HG02798 (cell line): ENCODE measurements at regions not wholly inside any gene's neighbourhood (a gene's known extent, or its start where the extent isn't known, plus 50 kb on each side); places are given as distances from the start of the nearest gene placed in this dataset.
A peak's percentile ranks its signal among the peaks of the same experiment; 100 is the strongest.

Experiments used
- ATAC-seq: cut with Tn5 transposase; IDR thresholded peaks from one replicate; pipeline ENCODE4 v1.9.1; 2021; ENCODE audit warnings: mild to moderate bottlenecking; ENCODE audit not compliant: unreplicated experiment, poor library complexity

DNA sequence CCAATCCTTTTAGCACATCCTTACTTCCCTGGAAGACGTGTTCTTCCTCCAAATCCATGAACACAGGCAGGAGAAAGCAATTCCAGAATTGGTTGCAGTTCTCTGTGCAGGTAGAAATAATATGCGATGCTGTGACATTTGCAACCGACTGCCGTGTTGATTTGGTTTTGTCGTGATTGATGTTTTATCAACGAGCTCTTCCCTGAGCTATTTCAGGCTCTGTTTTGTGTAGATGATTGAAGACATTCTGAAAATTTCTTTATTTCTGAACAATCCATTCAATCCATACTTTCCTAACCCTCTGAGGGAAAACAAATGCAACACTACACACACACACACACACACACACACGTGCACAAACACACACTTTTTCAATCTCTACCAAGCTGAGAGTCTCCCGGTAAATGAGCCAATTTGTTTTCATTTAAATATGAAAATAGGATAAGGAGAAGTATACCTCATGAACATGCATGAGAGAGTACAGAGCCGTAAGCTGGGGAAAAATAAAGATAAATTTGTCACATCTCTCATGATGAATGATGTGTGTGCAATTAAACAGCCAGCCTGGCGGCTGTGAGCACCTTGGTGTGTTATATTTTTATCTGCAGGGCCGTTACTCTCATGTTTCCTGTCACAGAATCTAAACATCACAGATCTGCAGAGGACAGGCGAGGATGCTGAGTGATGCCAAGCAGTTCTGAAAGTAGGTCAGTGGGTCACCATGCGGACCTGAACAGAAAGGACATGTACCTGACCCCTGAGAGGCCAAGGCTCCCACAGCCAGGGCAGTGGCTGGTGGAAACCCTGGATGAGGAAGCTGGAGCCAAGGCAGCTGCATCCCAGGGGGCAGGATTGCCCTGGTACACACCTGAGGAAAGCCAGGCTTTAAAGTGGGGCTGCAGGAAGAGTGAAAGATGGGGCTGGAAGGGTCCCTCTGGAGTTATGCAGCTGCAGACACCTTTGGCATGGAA, 64.8 kb downstream of the PDCL3 start:
- no peak for ATAC-seq

DNA sequence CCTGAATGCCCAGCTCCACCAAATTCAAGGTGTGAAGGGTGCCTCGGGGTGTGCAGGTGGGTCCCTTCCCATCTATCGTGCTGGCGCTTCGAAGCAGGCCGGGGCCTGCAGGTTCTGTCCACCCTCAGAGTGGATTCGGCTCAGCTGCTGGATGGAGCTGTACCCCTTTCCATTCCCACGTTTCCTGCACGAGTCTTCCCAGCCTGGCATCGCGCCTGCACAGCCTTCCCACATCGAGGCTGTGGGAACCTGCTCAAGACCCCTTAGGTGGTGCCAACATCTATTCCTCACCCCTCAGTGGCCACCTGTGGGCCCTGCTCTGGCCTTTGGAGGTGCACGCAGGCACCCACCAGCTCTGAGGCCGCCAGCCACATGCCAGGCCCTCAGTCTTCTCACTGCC, 65.7 kb downstream of the PDCL3 start:
- no peak for ATAC-seq

DNA sequence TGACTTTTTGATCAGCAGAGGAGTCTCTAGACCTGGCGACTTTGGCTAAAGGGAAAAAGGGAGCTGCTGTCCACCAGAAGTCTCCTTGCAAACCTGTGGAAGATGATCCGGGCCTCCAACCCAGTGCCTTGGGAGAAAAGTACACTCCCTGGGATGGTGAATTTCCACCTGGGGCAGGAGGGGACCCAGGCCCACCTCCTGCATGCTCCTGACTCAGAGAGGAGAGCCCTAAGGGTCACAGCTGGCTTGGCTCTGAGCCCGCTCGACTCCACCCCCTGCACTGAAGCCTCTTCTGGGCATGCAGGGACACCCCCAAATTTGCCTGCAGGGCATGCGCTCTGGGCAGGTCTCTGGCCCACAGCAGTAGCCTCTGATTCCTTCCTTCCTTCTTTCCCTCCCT, 66.5 kb downstream of the PDCL3 start:
- ATAC-seq: peak; percentile 45

DNA sequence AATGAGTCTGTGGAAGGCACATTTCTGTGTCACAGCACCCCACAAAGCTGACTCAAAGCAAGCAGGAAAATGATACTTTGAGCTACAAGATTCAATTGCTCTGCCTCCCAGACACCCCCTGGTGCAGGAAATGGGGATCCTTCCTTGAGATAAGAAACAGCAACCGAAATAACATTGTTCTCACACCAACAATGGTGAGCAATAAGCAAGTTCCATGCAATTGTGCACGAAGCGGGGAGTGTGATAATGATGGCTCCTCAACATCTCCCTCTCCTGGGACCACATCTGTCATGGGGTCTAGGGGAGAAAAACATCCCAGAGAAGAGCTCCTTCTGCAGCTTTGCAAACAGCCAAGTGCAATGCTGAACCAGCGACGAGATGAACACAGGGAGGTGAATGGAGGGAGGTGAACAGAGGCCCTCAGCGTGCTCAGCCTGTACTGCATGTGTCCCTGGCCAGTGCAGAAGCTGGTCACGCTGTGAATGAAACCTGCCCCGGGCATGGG, 67.7 kb downstream of the PDCL3 start:
- ATAC-seq: no peak

DNA sequence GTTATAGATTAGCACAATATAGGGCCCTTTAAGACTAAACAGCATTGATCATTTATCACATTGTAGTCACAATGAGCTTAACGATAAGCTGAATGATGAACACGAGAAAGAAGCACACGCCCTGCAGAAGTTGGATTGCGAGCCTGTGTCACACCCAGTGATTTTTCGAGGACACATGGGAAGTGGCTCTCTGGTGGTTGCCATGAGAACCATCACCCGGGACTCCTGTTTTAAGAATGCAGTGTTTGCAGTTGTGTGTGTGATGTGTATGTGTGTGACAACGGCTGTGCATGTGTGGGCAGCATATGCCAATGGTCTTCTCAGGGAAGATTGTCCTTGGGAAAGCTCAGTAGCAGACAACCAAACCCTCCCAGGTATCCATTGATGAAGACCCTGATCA, 69.2 kb downstream of the PDCL3 start:
- no peak for ATAC-seq

DNA sequence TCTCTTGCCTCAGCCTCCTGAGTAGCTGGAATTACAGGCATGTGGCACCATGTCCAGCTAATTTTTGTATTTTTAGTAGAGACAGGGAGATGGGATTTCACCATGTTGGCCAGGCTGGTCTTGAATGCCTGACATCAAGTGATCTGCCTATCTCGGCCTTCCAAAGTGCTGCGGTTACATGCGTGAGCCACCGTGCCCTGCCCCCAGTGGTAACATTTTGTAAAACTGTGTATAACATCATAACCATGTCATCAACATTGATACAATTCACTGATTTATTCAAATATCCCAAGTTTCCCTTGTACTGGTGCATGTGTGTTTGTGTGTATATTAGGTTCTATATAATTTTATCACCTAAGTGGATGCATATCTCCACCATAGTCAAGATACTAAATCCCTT, 70.0 kb downstream of the PDCL3 start:
- ATAC-seq: no peak

DNA sequence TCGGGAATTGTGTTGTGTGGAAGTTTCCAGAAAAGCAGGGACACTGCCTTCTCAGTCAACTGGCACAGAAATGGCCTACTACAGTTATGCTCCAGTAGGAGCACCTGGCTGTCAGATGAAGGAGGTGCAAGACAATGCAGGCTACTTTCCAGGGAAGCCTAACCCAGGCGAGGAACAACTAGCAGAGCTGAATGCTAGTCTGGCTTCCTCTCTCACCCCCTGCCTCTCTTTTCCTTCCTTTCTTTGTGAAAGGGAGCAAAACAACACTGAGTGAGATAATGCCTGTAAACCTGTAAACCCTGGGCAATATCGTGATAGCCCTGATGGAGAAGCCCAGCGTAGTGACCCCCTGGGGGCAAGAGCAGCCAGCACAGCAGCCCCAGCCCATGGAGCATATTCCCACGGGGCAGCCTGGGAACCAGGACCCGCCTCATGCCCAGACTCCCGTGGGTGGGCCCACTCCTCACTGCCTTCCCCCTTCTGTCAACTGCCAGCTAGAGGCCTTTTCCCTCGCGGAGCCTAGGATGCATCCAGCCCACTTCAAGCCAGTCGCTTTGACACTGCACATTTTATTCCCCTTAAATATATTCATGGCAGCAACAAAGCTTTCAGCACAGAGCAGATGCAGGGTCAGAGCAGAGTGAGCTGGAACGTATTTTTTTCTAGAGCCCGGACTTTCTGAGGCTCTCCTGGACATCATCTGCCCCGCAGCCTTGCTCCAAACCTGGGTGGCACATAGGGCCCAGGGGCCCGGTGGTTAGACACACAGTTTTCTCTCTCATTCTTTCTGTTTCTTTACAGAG, 77.0 kb downstream of the PDCL3 start:
- ATAC-seq: no peak

DNA sequence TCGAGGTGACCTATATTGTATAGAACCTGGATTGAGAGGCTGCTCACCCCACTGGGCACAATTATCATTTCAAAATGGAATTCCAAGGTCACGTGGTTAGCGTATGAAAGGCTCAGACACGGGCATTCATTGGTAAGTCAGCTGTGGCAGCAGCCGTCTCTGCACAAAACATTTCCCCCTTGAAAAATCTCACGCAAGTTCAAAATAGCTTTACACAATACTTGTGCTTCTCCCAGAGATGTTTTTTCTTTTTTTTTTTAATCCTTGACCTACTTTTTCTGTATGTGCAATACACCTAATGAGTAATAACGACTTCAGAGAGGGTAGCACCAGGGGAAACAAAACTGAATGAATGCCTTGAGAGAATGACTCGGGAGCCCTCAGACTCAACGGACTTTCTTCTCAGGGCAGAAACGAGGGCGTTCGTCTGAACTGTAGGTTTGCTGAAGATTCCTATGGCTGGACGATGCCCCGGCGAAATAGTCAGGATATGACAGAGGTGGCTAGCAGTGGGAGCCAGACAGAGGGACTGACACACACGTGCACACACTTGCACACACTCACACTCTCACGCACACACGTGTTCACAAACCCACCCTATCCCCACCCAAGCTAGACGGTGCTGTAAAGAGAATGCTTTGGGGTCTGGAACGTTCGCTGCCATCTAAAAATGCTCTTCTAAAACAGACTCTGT, 77.8 kb downstream of the PDCL3 start:
- no peak for ATAC-seq

DNA sequence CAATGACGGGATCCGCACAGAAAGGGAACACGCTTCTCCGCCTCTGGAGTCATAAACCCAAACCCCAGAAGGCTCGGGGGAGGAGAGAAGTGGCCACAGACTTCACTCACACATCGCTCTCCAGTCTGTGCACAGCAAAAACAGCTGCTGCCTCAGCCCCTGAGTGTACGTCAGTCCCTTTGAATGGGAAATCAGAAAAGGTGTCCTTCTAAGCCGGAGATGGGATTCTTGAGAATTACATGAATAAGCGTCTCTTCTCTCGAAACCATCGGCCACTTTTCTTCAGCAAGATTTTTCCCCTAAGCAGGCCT, 78.3 kb downstream of the PDCL3 start:
- ATAC-seq: no peak

DNA sequence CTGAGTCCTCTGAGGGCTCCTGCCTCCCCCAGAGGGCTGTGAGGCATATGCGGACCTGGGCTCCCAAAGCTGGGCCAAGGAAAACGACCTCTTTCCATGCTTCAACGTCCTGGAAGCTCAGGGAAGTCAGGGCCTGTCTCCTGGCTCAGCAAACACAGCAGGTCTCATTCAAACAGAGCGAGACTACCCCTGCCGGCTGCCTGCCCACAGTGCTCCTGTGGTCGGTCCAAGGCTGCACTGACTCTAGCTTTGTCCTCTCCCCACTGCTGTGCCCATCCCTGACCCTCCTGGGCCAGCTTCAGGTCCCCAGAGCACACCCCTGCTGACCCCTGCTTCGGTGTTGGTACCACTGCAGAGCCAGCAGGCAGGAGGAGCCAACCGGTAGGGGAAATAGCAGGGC, 79.6 kb downstream of the PDCL3 start:
- no peak for ATAC-seq

DNA sequence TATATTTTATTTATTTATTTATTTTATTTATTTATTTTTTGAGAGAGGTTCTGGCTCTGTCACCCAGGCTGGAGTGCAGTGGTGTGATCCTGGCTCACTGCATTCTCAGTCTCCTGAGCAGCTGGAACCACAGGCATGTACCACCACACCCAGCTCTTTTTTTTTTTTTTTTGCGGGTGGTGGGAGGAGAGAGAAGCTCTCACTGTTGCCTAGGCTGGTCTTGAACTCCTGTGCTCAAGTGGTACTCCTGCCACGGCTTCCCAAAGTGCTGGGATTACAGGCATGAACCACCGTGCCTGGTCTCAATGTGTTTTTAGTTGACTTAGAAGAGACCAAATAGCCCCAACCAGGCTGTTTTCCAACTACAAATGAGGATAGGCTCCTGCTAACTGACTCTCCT, 80.7 kb downstream of the PDCL3 start:
- no peak for ATAC-seq

DNA sequence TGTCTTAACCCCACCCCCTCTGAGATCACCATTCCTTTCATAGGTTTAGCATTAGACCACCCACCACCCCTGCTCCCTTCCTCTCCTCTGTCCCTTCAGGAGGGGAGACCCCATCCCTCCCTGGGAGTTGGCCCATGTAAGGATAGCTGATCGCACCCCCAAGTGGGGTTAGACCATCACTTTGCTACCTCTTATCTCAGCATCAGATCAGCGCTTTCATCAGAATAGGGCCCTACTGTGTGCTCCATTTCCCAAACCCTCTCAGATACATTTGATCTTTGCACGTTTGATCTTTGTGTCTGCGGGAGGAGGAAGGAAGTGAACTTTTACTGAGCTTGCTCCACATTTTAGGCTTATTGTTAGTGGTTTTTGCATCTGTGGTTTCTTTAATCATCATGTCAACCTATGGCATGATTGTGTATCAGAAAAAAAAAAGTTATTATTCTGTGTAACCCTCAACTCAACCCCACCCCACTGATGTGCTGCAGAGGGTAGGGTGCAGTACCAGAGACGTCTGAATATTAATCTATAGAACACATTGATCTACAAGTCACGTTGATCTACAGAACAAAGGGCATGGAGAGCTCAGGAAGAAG, 81.2 kb downstream of the PDCL3 start:
- no peak for ATAC-seq

DNA sequence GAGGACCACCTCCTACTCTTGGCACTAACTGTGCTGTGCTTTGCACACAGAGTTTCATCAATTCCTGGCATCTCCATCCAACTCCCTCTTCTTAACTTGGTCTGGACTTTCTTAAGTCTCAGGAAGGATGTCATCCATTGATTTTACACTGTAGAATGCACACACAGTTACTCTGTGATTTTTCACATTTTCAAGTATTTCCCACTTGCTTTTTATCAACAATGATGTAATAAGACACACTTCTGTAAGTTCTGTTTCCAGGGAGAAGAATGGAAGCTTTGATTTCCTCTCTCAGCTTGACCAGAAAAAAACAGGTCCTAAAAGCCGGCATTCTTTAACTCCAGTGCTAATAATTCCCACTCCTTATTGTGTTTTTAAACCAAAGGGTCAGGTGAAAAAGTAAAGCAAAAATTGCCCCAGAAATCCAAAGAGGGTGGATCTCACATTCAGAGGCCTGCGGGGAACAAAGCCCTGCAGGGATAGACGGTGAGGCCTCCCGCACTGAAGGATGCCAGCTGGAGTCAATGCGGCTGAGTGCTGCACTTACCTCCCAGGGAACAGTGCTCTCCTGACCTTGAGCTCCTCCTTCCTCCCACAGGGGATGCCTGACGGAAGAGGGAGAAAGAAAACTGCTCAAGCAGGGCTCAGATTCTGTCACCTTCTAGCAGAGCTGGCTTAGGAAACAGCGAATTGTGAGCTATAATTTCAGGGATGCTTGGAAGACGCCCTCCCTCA, 83.1 kb downstream of the PDCL3 start:
- no peak for ATAC-seq

DNA sequence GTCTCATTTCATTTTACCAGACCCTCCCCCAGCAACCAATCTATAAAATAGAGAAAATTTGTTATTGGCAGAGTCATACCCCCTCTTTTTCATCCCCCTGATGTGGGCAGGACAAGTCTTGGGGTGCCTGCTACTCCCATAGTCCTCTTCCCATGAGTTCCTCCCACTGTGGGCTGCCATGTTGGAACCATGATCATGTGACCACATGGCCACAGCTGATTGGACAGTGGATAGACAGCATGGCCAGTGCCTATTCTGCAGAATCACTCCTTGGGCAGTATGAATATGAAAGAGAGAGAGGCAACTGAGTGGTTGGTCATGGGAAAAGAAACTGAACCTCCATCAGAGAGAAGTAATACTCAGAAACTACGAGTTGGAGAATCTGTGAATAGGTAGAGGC, 84.9 kb downstream of the PDCL3 start:
- no peak for ATAC-seq

DNA sequence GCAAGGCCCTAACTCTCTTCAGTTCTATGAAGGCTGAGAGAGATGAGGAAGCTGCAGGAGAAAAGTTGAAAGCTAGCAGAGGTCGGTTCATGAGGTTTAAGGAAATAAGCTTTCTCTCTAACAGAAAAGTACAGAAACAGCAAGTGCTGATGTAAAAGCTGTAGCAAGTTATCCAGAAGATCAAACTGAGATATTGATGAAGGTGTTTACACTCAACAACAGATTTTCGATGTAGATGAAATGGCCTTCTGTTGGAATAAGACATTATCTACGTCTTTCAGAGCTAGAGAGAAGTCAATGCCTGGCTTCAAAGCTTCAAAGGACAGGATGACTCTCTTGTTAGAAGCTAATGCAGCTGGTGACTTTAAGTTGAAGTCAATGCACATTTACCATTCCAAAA, 87.4 kb downstream of the PDCL3 start:
- no peak for ATAC-seq

DNA sequence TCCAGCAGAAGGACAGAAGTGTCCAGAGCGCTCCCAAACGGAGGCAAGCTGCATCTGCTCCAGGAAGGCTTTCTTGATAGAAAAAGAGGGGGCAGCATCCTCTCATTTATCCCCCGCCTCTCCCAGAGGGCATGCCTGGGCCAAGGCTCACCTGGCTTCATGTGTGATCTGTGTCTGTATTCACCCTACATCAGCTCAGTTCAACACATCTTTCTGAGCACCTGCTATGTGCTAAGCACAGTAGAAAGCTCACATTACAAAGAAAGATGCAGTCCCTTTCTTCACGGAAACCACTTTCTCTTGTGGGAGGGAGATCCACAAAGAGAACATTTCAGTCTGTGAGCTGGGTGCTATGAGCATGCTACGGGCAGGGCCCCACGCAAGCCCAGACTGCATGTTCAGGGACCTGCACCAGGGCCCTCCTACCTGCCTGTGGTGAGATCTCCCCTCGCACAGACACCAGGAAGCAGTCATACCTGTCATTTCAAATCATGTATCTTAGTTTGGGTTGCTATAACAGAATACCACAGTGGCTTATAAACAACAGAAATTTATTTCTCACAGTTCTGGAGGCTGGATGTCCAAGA, 90.7 kb downstream of the PDCL3 start:
- ATAC-seq: no peak

DNA sequence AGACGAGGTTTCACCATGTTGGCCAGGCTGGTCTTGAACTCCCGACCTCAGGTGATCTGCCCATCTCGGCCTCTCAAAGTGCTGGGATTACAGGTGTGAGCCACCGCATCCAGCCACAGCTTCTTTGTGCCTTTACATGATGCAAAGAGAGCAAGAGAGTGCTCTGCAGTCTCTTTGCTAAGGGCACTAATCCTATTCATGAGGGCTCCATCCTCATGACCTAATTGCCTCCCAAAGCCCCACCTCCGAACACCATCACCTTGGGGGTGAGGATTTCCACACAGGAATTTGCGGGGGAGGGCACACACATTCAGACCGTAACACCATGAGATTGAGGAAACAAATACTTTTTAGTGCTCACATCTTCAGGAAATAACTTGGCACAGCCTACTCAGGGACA, 91.8 kb downstream of the PDCL3 start:
- no peak for ATAC-seq

DNA sequence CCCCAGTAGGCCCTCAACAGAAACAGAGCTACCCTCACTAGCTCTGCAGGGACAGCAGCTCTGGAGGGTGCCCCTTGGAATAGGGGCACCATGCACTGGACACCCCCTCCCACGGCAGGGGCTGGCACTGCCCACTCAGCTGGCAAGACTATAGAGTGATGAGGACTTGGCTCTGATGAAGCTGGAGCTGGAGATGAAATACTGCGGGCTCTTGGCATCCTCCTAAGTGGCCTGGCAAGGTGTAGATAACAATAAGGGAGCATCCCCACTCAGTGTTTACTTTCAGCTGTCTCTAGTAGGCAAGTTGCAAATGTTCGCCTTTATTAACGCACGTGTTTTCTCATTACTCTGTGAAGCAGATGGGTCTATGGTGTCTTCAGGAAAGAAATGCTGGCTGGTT, 92.7 kb downstream of the PDCL3 start:
- ATAC-seq: no peak

DNA sequence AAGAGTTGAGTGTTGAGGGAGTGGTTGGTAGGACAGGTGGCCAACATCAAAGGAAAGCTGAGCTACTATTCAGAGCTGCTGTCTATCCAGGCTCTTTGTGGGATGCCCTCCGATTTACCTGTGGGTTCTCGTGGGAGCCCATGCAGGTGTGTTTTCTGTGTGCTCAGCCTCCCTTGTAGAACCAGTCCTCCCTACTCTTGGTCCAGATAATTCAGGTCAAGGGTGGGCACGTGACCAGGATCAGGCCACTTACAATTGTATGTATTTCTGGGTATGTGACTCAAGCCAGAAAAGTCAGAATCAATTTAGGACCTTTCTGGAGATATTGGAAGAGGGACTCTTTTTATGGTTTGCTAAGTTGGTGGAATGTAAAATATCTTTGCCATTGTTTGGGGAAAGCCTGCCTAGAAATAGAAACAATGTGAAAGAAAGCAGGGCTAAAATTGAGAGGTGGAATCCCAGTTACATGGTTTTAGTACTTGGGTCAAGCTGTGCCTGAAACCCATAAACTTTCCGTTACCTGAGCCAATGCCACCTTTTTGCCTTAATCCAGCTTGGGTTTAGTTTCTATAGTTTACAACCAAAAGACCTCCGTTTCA, 93.2 kb downstream of the PDCL3 start:
- no peak for ATAC-seq
